H9 (cell line): ENCODE measurements at regions not wholly inside any gene's neighbourhood (a gene's known extent, or its start where the extent isn't known, plus 50 kb on each side); places are given as distances from the start of the nearest gene placed in this dataset.

Experiments
- DNase-seq: peaks from one replicate; pipeline ENCODE4 v3.0.0-alpha.2; 2017
- H2AFZ ChIP-seq: one replicate; pipeline ENCODE4 v1.6.1; 2013; ENCODE audit warnings: mild to moderate bottlenecking, low read length, control low read depth, moderate library complexity
- H2AK5ac ChIP-seq: 2 replicates; pipeline ENCODE4 v1.6.1; 2013; ENCODE audit warnings: low read length, control low read depth, mixed read lengths; ENCODE audit not compliant: insufficient read length
- H2BK120ac ChIP-seq: one replicate; pipeline ENCODE4 v1.6.1; 2013; ENCODE audit warnings: low read depth, mild to moderate bottlenecking, low read length, control low read depth, inconsistent platforms; ENCODE audit not compliant: poor library complexity, severe bottlenecking
- H2BK12ac ChIP-seq: 2 replicates; pipeline ENCODE4 v1.6.1; 2013; ENCODE audit warnings: low read length, control low read depth, mixed read lengths, low read depth; ENCODE audit not compliant: insufficient read length
- H2BK15ac ChIP-seq: 2 replicates; pipeline ENCODE4 v1.6.1; 2013; ENCODE audit warnings: low read depth, low read length, control low read depth
- H2BK20ac ChIP-seq: one replicate; pipeline ENCODE4 v1.6.1; 2013; ENCODE audit warnings: low read depth, mild to moderate bottlenecking, low read length, control low read depth, inconsistent platforms; ENCODE audit not compliant: poor library complexity, severe bottlenecking
- H2BK5ac ChIP-seq: 2 replicates; pipeline ENCODE4 v1.6.1; 2013; ENCODE audit warnings: low read length, control low read depth, mixed read lengths; ENCODE audit not compliant: insufficient read length
- H3K14ac ChIP-seq: 2 replicates; pipeline ENCODE4 v1.6.1; 2013; ENCODE audit warnings: low read length, control low read depth; ENCODE audit not compliant: insufficient read depth
- H3K18ac ChIP-seq: 2 replicates; pipeline ENCODE4 v1.6.1; 2013; ENCODE audit warnings: low read depth, mild to moderate bottlenecking, mixed read lengths, low read length, control low read depth; ENCODE audit not compliant: insufficient read length
- H3K23ac ChIP-seq: 2 replicates; pipeline ENCODE4 v1.6.1; 2013; ENCODE audit warnings: low read length, control low read depth, mixed read lengths, low read depth; ENCODE audit not compliant: insufficient read length
- H3K23me2 ChIP-seq: 2 replicates; pipeline ENCODE4 v1.6.1; 2013; ENCODE audit warnings: low read depth, mild to moderate bottlenecking, mixed read lengths, low read length, control low read depth; ENCODE audit not compliant: insufficient read length, poor library complexity, severe bottlenecking
- H3K27ac ChIP-seq: 2 replicates; pipeline ENCODE4 v1.5.1; 2013; ENCODE audit warnings: low read length, control low read depth, mixed read lengths, low read depth; ENCODE audit not compliant: insufficient read length
- H3K27me3 ChIP-seq: 2 replicates; pipeline ENCODE4 v1.6.1; 2013; ENCODE audit warnings: low read length, control low read depth, inconsistent platforms; ENCODE audit not compliant: insufficient read depth
- H3K4ac ChIP-seq: 2 replicates; pipeline ENCODE4 v1.6.1; 2013; ENCODE audit warnings: low read depth, mild to moderate bottlenecking, control low read depth, inconsistent platforms, low read length, moderate library complexity
- H3K4me1 ChIP-seq: 2 replicates; pipeline ENCODE4 v1.6.1; 2013; ENCODE audit warnings: low read length, control low read depth, inconsistent platforms; ENCODE audit not compliant: insufficient read depth
- H3K4me2 ChIP-seq: 2 replicates; pipeline ENCODE4 v1.6.1; 2013; ENCODE audit warnings: low read length, control low read depth, mixed read lengths; ENCODE audit not compliant: insufficient read length, insufficient read depth
- H3K56ac ChIP-seq: 2 replicates; pipeline ENCODE4 v1.6.1; 2013; ENCODE audit warnings: low read depth, mild to moderate bottlenecking, mixed read lengths, low read length, control low read depth; ENCODE audit not compliant: insufficient read length
- H3K79me1 ChIP-seq: 2 replicates; pipeline ENCODE4 v1.6.1; 2013; ENCODE audit warnings: low read depth, mild to moderate bottlenecking, moderate library complexity, low read length, control low read depth, inconsistent platforms; ENCODE audit not compliant: insufficient read depth, poor library complexity, severe bottlenecking
- H3K79me2 ChIP-seq: 2 replicates; pipeline ENCODE4 v1.6.1; 2013; ENCODE audit warnings: low read length, control low read depth, inconsistent platforms; ENCODE audit not compliant: insufficient read depth
- H3K9ac ChIP-seq: 2 replicates; pipeline ENCODE4 v1.6.1; 2013; ENCODE audit warnings: low read length, control low read depth, mixed read lengths; ENCODE audit not compliant: insufficient read length; ENCODE audit errors: extremely low read depth
- H3K9me3 ChIP-seq: one replicate; pipeline ENCODE4 v1.6.1; 2013; ENCODE audit warnings: low read depth, low read length, inconsistent platforms; ENCODE audit not compliant: control insufficient read depth
- H3T11ph ChIP-seq: one replicate; pipeline ENCODE4 v1.6.1; 2013; ENCODE audit warnings: mild to moderate bottlenecking, low read length, control low read depth, inconsistent platforms
- H4K20me1 ChIP-seq: one replicate; pipeline ENCODE4 v1.6.1; 2013; ENCODE audit not compliant: control insufficient read depth, insufficient read length, insufficient read depth
- H4K5ac ChIP-seq: 2 replicates; pipeline ENCODE4 v1.6.1; 2013; ENCODE audit warnings: low read depth, mild to moderate bottlenecking, mixed read lengths, low read length, control low read depth; ENCODE audit not compliant: insufficient read length
- H4K8ac ChIP-seq: replicated peaks from 2 replicates; pipeline ENCODE4 v1.6.1; 2013; ENCODE audit warnings: low read length, control low read depth, mixed read lengths, low read depth; ENCODE audit not compliant: insufficient read length
- H4K91ac ChIP-seq: 2 replicates; pipeline ENCODE4 v1.6.1; 2013; ENCODE audit warnings: low read depth, mild to moderate bottlenecking, moderate library complexity, mixed read lengths, low read length, control low read depth; ENCODE audit not compliant: insufficient read length
- H3K27ac Mint-ChIP-seq, 3 experiments: 2 replicates in 2 of 3; 3 replicates in 1 of 3; pipeline ENCODE4 v1.8.0; 2020 to 2021; ENCODE audit warnings: mixed read lengths in 3 of 3, mild to moderate bottlenecking in 1 of 3, moderate library complexity in 1 of 3
- H3K27me3 Mint-ChIP-seq: 2 replicates; pipeline ENCODE4 v1.8.0; 2021; ENCODE audit warnings: low read depth, mild to moderate bottlenecking, moderate library complexity, mixed read lengths
- H3K36me3 Mint-ChIP-seq, 3 experiments: 2 replicates in 2 of 3; 3 replicates in 1 of 3; pipeline ENCODE4 v1.8.0; 2020 to 2021; ENCODE audit warnings: low read depth in 3 of 3, mixed read lengths in 3 of 3; ENCODE audit not compliant: insufficient read depth in 1 of 3
- H3K4me1 Mint-ChIP-seq, 2 experiments: 2 replicates each; pipeline ENCODE4 v1.8.0; 2020; ENCODE audit warnings: mixed read lengths in 2 of 2
- H3K4me3 Mint-ChIP-seq, 2 experiments: 2 replicates in 1 of 2; 3 replicates in 1 of 2; pipeline ENCODE4 v1.8.0; 2020 to 2021; ENCODE audit warnings: mild to moderate bottlenecking in 2 of 2, mixed read lengths in 2 of 2, moderate library complexity in 1 of 2
- H3K9me3 Mint-ChIP-seq, 2 experiments: 2 replicates in 1 of 2; 3 replicates in 1 of 2; pipeline ENCODE4 v1.8.0; 2020; ENCODE audit warnings: mild to moderate bottlenecking in 2 of 2, mixed read lengths in 2 of 2, moderate library complexity in 1 of 2
- WGBS: extraction: QIAGEN DNeasy Blood & Tissue Kit; methylation state at CpG from one replicate; pipeline ENCODE4 v1.1.7; 2013; ENCODE audit warnings: missing lambda C conversion rate, low lambda C conversion rate, mixed read lengths; ENCODE audit not compliant: insufficient read length; ENCODE audit errors: extremely low coverage; 5-methylcytosine and 5-hydroxymethylcytosine counted together
- TF ChIP-seq, protein P1 (sequence below): fragments of 200-600 bp; sonication (generic); conservative IDR thresholded peaks from 3 replicates; pipeline ENCODE4 v1.8.0; 2021; ENCODE audit warnings: antibody characterized with exemption, mild to moderate bottlenecking

DNA sequence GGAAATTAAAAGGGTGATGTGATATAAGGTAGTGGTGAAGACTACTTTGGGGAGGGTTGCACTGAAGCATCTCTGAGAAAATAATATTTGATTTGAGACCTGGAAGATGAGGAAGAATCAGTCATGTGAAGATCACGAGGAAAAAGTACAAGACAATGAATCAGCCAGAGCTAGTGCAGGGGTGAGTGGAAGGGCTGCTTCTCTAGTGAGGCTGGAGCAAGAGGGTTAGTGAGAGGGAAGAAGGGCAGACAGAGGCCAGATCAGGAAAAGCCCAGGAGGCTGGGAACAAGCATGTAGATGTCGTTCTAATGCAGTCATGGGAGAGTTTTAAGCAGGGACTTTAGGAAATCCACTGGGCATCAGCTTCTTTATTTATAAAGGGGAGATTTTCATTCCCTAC, 504.2 kb upstream of the SALL1 start:
- no peak overlapping the region for H3K4me3 Mint-ChIP-seq
- H3K9me3 ChIP-seq, result no peaks in the 10 kb centered on the region

More for the DNA sequence above, 504.2 kb upstream of the SALL1 start:
- Histone ChIP-seq H4K20me1 (no peaks in the 10 kb centered on the region), H3K56ac (no peak overlapping the region), H3K4ac (no peak overlapping the region), H2BK20ac (no peak overlapping the region), H3K4me2 (no peak overlapping the region), H4K8ac (no peak overlapping the region), H2BK15ac (no peak overlapping the region), H3K23me2 (no peaks in the 10 kb centered on the region), H2AFZ (no peak overlapping the region), H2BK12ac (no peak overlapping the region), H2BK5ac (no peak overlapping the region), H2BK120ac (no peak overlapping the region), H3K79me1 (no peaks in the 10 kb centered on the region), H3K79me2 (no peaks in the 10 kb centered on the region), H3K14ac (no peak overlapping the region), H4K91ac (no peak overlapping the region), H4K5ac (no peak overlapping the region), H2AK5ac (no peak overlapping the region), H3K18ac (no peak overlapping the region), H3K23ac (no peak overlapping the region), H3T11ph (no peak overlapping the region), H3K9ac (no peak overlapping the region), H3K27me3 (no peaks in the 10 kb centered on the region), H3K4me1 (0 out of 2 replicates have a peak, but pooled peaks cover 2% of the 10 kb centered on the region), H3K27ac (no peak overlapping the region)
- Mint-ChIP-seq H3K27ac (no peak overlapping the region), H3K4me1 (peaks cover 3 to 4% of the 10 kb centered on the region in 2 experiments; a peak in 2 of 4 replicates), H3K27me3 (no peaks in the 10 kb centered on the region; the same call in 1 of the 2 replicates), H3K36me3 (no peaks in the 10 kb centered on the region), H3K9me3 (peaks cover 2 to 3% of the 10 kb centered on the region in 2 experiments; a peak in 2 of 5 replicates)
- TF ChIP-seq, protein P1, sequence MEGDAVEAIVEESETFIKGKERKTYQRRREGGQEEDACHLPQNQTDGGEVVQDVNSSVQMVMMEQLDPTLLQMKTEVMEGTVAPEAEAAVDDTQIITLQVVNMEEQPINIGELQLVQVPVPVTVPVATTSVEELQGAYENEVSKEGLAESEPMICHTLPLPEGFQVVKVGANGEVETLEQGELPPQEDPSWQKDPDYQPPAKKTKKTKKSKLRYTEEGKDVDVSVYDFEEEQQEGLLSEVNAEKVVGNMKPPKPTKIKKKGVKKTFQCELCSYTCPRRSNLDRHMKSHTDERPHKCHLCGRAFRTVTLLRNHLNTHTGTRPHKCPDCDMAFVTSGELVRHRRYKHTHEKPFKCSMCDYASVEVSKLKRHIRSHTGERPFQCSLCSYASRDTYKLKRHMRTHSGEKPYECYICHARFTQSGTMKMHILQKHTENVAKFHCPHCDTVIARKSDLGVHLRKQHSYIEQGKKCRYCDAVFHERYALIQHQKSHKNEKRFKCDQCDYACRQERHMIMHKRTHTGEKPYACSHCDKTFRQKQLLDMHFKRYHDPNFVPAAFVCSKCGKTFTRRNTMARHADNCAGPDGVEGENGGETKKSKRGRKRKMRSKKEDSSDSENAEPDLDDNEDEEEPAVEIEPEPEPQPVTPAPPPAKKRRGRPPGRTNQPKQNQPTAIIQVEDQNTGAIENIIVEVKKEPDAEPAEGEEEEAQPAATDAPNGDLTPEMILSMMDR, result no peak
- WGBS, result no CpG with 5 or more reads among the region's 2 CpGs
- DNase-seq, result no peak
